NOMO-1 (cell line): ENCODE measurements at regions not wholly inside any gene's neighbourhood (a gene's known extent, or its start where the extent isn't known, plus 50 kb on each side); places are given as distances from the start of the nearest gene placed in this dataset.
A peak's percentile ranks its signal among the peaks of the same experiment; 100 is the strongest.

Experiments used
- DNase-seq, 2 experiments: peaks; one replicate each; lab custom pipeline; 2025; ENCODE audit not compliant: unreplicated experiment in 2 of 2; lab: John Stamatoyannopoulos, UW

- no peak for DNase-seq
Measured at GRCh38 chr20:50386641-50386960, 123.6 kb upstream of the PTPN1 start.

DNA sequence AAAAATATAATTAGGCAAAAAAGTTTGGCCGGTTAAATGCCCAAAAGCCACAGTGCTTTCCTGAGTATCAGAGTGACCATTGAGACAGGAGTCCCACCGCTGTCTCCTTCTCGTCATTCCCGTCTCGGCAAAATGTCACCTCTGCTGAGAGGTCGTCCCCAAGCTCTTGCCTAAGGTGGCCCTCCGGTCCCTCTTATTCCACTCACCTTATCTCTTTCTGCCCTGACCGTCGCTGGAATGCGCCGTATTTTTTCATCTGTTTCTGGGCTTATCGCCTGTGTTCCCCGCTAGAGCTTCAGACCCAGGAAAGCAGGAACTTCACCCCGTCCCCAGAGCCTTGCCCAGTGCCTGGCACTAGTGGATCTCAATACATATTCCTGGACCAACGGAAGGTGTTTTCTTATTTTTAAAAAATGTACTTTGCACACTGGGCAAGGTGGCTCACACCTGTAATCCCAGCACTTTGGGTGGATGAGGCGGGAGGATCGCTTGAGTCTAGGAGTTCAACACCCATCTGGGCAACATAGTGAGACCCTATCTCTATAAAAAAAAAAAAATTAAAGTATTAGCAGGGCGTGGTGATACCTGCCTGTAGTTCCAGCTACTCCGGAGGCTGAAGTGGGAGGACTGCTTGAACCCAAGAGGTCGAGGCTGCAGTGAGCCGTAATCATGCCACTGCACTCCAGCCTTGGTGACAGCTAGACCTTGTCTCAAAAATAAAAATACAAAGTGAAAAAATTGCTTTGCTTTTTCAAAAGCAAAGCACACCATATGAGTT, 122.8 kb upstream of the PTPN1 start:
- no peak for DNase-seq

GRCh38 chr20:50387996-50388332, 122.2 kb upstream of the PTPN1 start:
- no peak for DNase-seq

GRCh38 chr20:50388733-50389437, 121.3 kb upstream of the PTPN1 start:
- no peak for DNase-seq

GRCh38 chr20:50389438-50389807, 120.8 kb upstream of the PTPN1 start:
- no peak for DNase-seq

DNA sequence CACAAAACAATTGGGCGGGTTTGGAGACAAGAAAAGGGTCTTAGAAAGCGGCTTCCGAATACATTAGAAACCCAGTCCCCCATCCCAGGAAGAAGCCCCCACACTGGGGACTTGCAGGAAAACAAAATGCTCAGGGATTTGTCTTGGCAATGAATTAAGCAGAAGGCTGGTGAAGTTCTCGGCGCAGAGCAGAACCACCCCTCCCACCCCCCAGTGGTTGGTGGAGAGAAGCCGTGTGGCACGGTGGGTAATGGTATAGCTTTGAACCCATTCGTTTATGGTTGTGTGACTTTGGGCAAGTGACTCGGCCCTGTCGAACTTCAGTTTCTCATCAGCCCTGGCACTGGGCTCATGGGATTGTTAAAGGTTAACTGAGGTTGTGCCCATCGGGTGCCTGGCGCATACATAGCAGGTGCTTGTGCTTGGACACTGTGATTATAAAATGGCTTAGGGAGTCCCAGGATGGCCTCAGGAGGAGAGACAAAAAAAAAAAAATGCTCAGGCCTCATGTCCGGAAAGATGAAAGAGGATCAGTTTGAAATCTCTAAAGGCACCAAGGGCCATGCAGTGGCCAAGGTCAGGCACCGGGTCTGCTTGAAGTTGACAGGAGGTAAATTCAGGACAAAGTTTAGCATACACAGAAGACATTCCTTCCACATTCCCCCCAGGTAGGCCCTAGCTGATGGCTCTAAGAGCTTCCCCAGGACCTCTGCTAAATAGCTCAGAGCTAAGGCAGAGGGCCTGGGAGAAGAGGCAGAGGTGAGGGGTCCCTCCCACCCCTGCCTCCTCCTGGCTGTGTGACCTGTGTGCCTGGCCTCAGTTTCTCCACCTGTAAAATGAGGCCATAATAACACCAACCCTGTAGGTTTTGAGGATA, 120.1 kb upstream of the PTPN1 start:
- no peak for DNase-seq

DNA sequence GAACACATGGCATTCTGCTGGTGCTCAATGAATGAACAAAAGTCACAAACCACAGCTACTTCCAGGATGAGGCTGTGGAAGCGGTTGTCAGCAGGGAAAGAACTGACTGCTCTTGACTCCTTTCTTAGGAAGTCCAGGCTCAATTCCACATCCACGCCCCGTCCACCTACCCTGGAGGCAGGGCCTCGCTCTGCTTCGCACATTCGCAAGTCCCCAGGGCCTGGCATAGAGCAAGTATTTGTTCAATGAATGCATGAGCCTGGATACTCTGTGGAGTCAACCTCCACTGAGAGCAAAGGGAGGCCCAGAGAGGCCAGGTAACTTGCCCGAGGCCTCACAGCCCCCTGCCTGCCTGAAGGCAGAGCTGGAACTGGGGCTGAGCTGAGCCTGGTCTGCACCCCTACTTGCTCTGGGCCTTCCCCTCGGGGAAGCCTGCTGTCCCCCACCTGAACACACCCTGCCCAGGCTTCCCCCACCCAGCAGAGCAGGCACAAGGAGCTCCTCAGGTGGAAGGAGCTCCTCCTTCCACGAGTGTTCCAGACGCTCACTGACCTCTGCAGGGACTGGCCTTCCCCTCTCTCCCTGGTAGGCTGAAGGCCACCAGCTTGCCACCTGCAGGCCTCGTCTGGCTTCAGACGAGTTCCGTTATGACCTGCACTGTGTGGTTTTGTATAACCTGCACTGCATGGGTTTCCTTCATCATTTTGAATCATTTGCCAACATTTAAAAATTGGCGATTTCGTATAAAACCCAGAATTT, 119.3 kb upstream of the PTPN1 start:
- no peak for DNase-seq

- DNase-seq: no peak
Measured at GRCh38 chr20:50391444-50392137, 118.6 kb upstream of the PTPN1 start.

DNA sequence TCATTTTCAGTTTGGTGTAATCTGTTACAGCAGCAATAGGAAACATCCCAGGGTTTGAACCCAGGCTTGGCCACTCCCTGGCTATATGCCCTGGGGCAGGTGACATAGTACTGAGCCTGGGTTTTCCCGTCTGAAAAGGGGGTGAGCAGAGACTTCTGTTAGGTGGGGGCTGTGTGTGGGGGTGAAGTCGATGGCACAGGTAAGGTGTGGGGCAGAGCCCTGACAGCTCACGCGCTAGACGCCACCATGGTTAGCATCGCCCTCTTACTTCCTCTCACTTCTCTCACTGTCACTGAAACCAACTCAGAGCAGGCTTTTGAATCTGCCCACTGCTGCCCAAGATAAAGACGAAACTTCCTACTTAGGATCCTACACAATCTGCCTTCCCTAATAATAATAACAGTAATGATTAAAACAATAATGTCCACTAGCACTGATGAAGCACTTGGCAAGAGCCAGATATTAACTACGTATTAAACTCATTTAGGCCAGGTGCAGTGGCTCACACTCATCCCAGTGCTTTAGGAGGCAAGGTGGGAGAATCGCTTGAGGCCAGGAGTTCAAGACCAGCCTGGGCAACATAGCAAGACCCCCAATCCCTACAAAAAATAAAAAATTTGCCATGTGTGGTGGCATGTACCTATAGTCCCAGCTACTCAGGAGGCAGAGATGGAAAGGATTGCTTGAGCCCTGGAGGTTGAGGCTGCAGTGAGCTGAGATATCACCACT, 117.9 kb upstream of the PTPN1 start:
- no peak for DNase-seq

DNA sequence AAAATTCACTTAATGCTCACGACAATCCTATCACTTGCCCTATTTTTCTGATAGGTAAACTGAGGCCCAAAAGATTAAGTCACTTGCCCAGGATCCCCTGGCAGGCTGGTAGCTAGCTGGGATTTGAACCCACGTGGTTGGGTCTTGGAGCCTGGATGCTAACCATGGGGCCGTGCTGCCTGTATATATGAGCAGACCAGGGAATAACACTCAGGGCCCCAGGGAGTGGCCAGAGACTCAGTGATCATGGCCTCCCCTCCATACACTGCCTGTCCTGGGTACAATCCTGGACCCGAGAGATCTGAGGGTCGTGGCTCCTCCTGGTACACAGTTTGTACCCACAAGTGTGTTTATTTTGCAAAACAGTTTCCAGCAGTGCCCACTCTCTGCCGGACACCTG, 116.9 kb upstream of the PTPN1 start:
- DNase-seq: no peak

DNA sequence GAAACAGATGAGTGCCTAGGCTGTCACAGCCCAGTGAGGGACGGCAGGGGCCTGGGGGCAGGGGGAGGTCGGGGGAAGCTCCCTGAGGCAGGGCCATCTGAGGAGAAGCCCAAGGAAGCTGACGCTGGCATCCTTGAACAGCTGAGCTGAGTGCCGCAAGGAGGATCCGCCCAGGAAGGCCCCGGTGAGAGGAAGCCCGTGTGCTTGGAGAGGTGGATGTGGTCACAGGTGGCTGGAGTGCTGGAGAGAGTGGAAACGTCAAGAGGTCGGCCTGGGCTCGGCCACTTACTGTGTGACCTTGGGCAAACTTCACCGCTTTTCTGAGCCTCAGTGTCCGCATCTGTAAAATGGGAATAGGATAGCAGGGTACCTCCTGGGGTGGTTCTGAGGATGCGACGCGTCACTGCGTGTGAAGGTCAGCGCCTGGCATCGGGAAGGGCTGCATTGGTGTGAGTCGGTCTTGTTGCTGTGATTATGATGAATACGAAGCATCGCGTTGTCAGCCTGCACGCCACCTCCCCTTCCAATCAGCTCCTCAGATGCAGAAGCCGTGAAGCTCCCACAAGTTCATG, 116.1 kb upstream of the PTPN1 start:
- DNase-seq: no peak

DNA sequence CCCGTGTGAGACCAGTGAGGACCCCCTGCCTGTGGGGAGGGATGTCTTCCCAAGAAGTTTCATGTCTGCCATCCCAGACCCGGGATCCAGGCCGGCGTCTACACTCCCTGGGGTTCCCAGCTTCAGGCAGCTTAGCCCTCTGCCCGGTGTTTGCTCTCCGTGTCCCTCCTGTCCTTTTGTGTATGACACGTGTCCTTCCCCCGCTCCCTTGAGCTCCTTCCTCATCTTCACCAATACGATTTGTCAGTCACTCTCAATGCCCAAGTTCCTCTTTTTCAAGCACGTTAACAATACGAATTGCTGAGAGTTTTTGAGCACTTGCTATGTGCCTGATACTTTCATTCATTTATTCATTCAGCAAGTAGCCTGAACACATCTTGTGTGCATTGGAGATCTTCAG, 115.6 kb upstream of the PTPN1 start:
- peak; percentile 50 to 88 for DNase-seq

GRCh38 chr20:50395251-50395729, 114.9 kb upstream of the PTPN1 start:
- no peak for DNase-seq

DNA sequence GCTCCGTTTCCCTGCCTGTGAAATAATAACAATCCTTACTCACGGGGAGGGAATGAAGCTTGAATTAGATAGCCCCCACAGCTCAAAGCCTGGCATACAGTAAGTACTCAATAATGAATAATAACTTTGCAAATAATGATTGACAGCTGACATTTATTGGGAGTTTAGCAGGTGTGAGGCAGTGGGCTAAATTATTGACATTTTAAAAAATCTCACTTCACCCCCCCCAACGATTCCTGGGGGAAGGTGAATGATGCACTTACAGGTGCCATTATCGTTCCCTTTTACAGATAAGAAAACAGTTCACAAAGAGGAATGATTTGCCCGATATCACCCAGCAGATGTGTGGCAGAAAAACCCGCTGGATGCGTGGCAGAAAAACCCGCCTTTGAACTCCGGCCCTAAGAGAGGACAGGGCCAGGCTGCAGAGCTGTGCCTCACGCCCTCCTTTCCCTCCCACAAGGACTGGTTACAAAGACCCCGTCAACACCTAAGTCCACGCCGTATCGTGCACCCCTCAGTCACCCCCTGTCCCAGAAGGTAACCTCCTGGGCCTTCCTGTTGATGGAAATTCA, 114.2 kb upstream of the PTPN1 start:
- DNase-seq: no peak

- no peak for DNase-seq
Measured at GRCh38 chr20:50396623-50397022, 113.6 kb upstream of the PTPN1 start.

DNA sequence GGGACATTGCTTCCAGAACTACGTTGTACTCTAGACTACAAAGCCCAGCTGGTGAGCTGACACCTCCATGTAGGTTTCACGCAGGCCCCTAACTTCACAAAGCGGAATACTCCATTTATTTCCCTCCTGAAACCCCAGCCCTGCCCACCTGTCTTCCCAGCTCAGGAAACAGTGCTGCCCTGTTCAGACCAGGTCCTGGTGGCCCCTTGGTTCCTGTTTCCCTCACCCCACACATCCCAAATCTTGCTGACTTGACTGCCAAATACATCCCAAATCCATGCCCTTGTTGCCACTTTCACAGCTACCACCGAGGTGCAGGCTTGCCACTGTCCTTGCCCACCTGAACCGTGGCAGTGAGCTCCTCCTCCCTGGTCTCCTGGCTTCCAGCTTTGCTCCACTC, 113.1 kb upstream of the PTPN1 start:
- DNase-seq: no peak

- DNase-seq: no peak
Measured at GRCh38 chr20:50398064-50398463, 112.1 kb upstream of the PTPN1 start.

DNA sequence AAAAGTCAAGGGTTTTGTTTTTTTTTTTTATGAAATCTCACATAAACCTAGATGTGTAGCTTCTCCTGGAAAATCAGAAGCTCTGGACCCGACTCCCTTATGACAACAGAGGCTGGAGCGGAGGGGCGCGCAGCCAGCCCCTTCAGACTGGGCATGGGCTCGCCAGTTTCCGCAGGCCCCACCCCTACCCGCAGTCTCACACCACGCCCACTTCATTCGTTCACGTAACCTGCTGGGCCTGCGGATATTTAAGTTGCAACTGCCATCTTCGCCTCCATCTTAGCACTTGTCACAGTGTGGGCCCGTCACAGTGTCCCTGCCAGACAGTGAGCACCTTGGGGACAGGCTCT, 111.7 kb upstream of the PTPN1 start:
- DNase-seq: no peak
